Ishikawa (cell line): ENCODE measurements at regions not wholly inside any gene's neighbourhood (a gene's known extent, or its start where the extent isn't known, plus 50 kb on each side); places are given as distances from the start of the nearest gene placed in this dataset.

Source experiments
- CEBPB ChIP-seq: IDR thresholded peaks from 2 replicates; pipeline ENCODE4 v1.6.1; 2012
- CREB1 ChIP-seq: IDR thresholded peaks from 2 replicates; pipeline ENCODE4 v1.6.1; 2012; ENCODE audit warnings: low read depth
- EGR1 ChIP-seq: IDR thresholded peaks from 2 replicates; pipeline ENCODE4 v1.6.1; 2012
- EP300 ChIP-seq: IDR thresholded peaks from 2 replicates; pipeline ENCODE4 v1.6.1; 2012; ENCODE audit warnings: borderline replicate concordance
- FOXM1 ChIP-seq: IDR thresholded peaks from 2 replicates; pipeline ENCODE4 v1.6.1; 2012; ENCODE audit warnings: low read depth, borderline replicate concordance
- MAX ChIP-seq: IDR thresholded peaks from 2 replicates; pipeline ENCODE4 v1.6.1; 2012
- NFIC ChIP-seq: IDR thresholded peaks from 2 replicates; pipeline ENCODE4 v1.6.1; 2012
- RAD21 ChIP-seq: IDR thresholded peaks from 2 replicates; pipeline ENCODE4 v1.6.1; 2012; ENCODE audit warnings: low read depth
- REST ChIP-seq: IDR thresholded peaks from 2 replicates; pipeline ENCODE4 v1.6.1; 2012; ENCODE audit warnings: low read depth, mild to moderate bottlenecking
- TAF1 ChIP-seq: IDR thresholded peaks from 2 replicates; pipeline ENCODE4 v1.6.1; 2012; ENCODE audit warnings: low read depth, mild to moderate bottlenecking
- TCF12 ChIP-seq: IDR thresholded peaks from 2 replicates; pipeline ENCODE4 v1.6.1; 2012; ENCODE audit warnings: low read depth
- TEAD4 ChIP-seq: IDR thresholded peaks from 2 replicates; pipeline ENCODE4 v1.6.1; 2012
- USF1 ChIP-seq: IDR thresholded peaks from 2 replicates; pipeline ENCODE4 v1.6.1; 2012
- YY1 ChIP-seq: IDR thresholded peaks from 2 replicates; pipeline ENCODE4 v1.6.1; 2012; ENCODE audit warnings: low read depth
- ZBTB7A ChIP-seq: IDR thresholded peaks from 2 replicates; pipeline ENCODE4 v1.6.1; 2012; ENCODE audit warnings: low read depth

- TF ChIP-seq REST, result no peak
- no peak for TF ChIP-seq NFIC
- no peak for TF ChIP-seq EGR1
- TF ChIP-seq MAX, result no peak
- TF ChIP-seq USF1, result no peak
Measured at GRCh38 chr14:101445278-101445677, 116.0 kb upstream of the DIO3 start.

- TF ChIP-seq EGR1, result no peak
- no peak for TF ChIP-seq MAX
- no peak for TF ChIP-seq ZBTB7A
- TF ChIP-seq REST, result no peak
- no peak for TF ChIP-seq EP300
- no peak for TF ChIP-seq YY1
- TF ChIP-seq USF1, result no peak
- no peak for TF ChIP-seq TCF12
- no peak for TF ChIP-seq NFIC
- TF ChIP-seq RAD21, result no peak
- no peak for TF ChIP-seq TAF1
- no peak for TF ChIP-seq CEBPB
- no peak for TF ChIP-seq TEAD4
- no peak for TF ChIP-seq CREB1
- TF ChIP-seq FOXM1, result no peak
Measured at GRCh38 chr14:101446387-101446969, 114.8 kb upstream of the DIO3 start.

- TF ChIP-seq FOXM1, result no peak
- no peak for TF ChIP-seq EP300
- no peak for TF ChIP-seq EGR1
Measured at GRCh38 chr14:101449114-101449513, 112.2 kb upstream of the DIO3 start.

- TF ChIP-seq NFIC (no peak), REST (no peak), RAD21 (no peak), YY1 (no peak)
Measured at GRCh38 chr14:101451166-101451565, 110.1 kb upstream of the DIO3 start.

GRCh38 chr14:101453225-101453624, 108.1 kb upstream of the DIO3 start:
- no peak for TF ChIP-seq TAF1
- TF ChIP-seq TEAD4, result no peak
- no peak for TF ChIP-seq ZBTB7A

- TF ChIP-seq NFIC, result no peak
- TF ChIP-seq USF1, result no peak
- TF ChIP-seq REST, result no peak
- no peak for TF ChIP-seq CEBPB
- TF ChIP-seq EGR1, result no peak
- no peak for TF ChIP-seq TAF1
- no peak for TF ChIP-seq RAD21
- TF ChIP-seq YY1, result no peak
- TF ChIP-seq MAX, result no peak
- no peak for TF ChIP-seq ZBTB7A
- no peak for TF ChIP-seq FOXM1
- TF ChIP-seq TCF12, result no peak
- no peak for TF ChIP-seq EP300
- TF ChIP-seq CREB1, result no peak
- TF ChIP-seq TEAD4, result no peak
Measured at GRCh38 chr14:101454229-101454628, 107.1 kb upstream of the DIO3 start.
